Gastrocnemius medialis (tissue), 4 donors: ENCODE measurements at regions not wholly inside any gene's neighbourhood (a gene's known extent, or its start where the extent isn't known, plus 50 kb on each side); places are given as distances from the start of the nearest gene placed in this dataset.

Source experiments
- CTCF ChIP-seq, 5 experiments: fragments of 450-650 bp in 3 of 5; fragments of 200-600 bp in 2 of 5; sonication (generic) in 2 of 5; IDR thresholded peaks in 4 of 5; conservative IDR thresholded peaks in 1 of 5; 1 replicate in 4 of 5; 2 replicates in 1 of 5; pipeline ENCODE4 v1.5.1; 2016 to 2019; ENCODE audit warnings: antibody characterized with exemption in 5 of 5, mild to moderate bottlenecking in 3 of 5, moderate library complexity in 3 of 5
- POLR2A ChIP-seq, 2 donors: fragments of 450-650 bp; IDR thresholded peaks; one replicate each; pipeline ENCODE4 v1.6.1; 2017; ENCODE audit warnings: antibody characterized with exemption in 2 of 2, mild to moderate bottlenecking in 2 of 2, moderate library complexity in 2 of 2

- TF ChIP-seq POLR2A (IDR thresholded peaks at IDR 0.05) (no peak), CTCF (IDR thresholded peaks at IDR 0.05 in 4 of 5, conservative IDR thresholded peaks at IDR 0.05 in 1 of 5) (no peak)
These were observed 130.0 kb upstream of the TNR start for GRCh38 chr1:175873290-175873935.
